HTERT RPE-1 (cell line): ENCODE measurements at regions not wholly inside any gene's neighbourhood (a gene's known extent, or its start where the extent isn't known, plus 50 kb on each side); places are given as distances from the start of the nearest gene placed in this dataset.

ENCODE experiments used
- in situ Hi-C: fragments of 300-500 bp; cut with MboI; formaldehyde crosslinking; loops from 4 replicates; pipeline ENCODE4 v1.14.3; 2020; ENCODE audit warnings: low sequenced_read_pairs

- in situ Hi-C loops, result loop anchor here (25.0 kb wide), 1 partner anchor 227 kb away; no protein-coding TSS in a partner anchor
These were observed 188.0 kb upstream of the PKDCC start for GRCh38 chr2:41859615-41860514.

GRCh38 chr2:41863062-41863461, 184.8 kb upstream of the PKDCC start:
- in situ Hi-C loops, result loop anchor here (25.0 kb wide), 1 partner anchor 224 kb away; no protein-coding TSS in a partner anchor

- in situ Hi-C loops, result loop anchor here (25.0 kb wide), 1 partner anchor 222 kb away; no protein-coding TSS in a partner anchor
These were observed 182.6 kb upstream of the PKDCC start for GRCh38 chr2:41865263-41865662.

- in situ Hi-C loops, result loop anchor here (25.0 kb wide), 1 partner anchor 220 kb away; no protein-coding TSS in a partner anchor
These were observed 180.3 kb upstream of the PKDCC start for GRCh38 chr2:41867553-41867952.

GRCh38 chr2:41869542-41870264, 178.1 kb upstream of the PKDCC start:
- in situ Hi-C loops, result loop anchor here (25.0 kb wide), 1 partner anchor 218 kb away; no protein-coding TSS in a partner anchor

GRCh38 chr2:41870265-41870585, 177.6 kb upstream of the PKDCC start:
- in situ Hi-C loops, result loop anchor here (25.0 kb wide), 1 partner anchor 217 kb away; no protein-coding TSS in a partner anchor

DNA sequence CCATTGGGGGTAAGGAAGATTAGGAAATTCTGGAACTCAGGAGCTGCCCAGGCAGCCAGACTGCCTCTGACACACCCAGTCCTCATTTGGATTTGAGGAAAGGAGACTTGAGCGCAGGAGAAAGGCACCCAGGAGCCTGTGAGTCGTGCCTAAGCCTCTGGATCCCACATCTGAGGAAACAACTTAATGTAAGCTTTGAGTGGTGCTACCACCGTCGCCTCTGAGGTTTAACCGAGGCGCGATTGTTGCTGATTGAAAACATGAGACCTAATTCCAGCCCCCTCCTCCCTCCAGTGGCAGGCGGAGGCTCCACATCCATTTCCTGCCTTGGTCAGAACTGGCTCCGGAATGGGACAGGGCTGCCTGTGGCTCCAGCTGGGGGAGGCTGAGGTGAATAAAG, 176.7 kb upstream of the PKDCC start:
- in situ Hi-C loops, result loop anchor here (25.0 kb wide), 1 partner anchor 216 kb away; no protein-coding TSS in a partner anchor

GRCh38 chr2:41872646-41873045, 175.2 kb upstream of the PKDCC start:
- in situ Hi-C loops, result loop anchor here (25.0 kb wide), 1 partner anchor 215 kb away; no protein-coding TSS in a partner anchor

DNA sequence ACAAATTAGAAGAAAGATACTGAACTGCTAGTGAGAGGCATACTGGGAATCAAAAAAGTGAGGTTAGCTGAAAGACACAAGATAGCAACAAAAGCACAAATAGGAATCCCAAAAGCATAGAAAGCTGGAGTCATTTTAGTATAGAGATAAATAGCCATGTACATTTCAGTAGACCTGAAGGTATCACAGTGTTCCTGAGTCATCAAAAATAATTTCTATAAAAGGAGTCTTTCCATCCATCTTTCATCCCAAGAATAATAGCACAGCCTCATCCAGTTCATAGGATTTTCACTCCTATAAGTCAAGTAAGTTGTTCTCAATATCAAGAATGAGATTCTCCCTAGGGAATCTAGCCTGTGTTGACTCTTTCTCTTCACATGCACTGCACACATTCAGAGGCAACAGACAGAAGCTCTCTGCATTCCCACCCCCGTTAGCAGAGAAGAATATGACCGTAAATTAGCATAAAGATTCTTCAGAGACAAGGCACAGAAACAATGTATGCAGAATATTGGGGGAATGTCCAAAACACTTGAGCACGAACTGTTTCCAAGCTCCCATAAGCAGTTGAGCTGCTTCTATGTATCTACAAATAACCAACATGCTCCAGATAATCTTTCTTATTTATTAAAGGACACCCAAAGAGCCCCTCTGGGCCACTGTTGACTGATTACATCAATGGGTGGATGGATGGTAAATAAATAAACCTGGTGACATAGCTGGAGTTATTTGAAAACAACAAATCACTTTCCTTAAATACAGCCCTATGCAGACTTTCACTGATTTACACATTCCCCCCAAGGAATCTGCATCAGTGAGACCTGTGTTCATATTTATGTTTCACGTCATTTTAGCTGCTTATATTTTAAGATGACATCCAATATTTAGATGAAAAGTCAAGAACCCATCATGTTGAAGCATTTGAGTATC, 174.5 kb upstream of the PKDCC start:
- in situ Hi-C loops, result loop anchor here (25.0 kb wide), 1 partner anchor 214 kb away; no protein-coding TSS in a partner anchor

GRCh38 chr2:41877114-41877678, 170.6 kb upstream of the PKDCC start:
- in situ Hi-C loops, result no loop called here

DNA sequence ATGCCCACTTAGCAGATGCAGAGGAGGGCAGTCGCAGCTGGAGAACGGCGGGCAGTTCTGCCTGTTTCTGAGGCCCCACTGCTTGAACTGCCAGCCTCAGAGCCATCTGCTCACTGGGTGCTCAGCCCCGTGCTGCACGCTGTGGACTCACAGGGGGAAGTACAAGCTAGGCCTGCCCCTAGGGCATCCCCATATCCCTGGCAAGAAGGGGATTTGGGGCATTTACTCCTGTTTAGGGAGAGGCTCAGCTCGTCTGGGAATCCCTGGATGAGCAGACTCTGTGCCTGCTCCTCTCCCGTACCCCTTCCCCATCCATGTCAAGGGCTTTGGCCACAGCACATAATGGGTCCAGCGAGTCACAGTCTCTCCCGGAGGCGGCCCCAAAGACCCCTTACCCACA, 169.8 kb upstream of the PKDCC start:
- in situ Hi-C loops, result no loop called here

- in situ Hi-C loops, result no loop called here
These were observed 169.0 kb upstream of the PKDCC start for GRCh38 chr2:41878716-41879234.

- in situ Hi-C loops, result no loop called here
These were observed 168.4 kb upstream of the PKDCC start for GRCh38 chr2:41879235-41879916.

DNA sequence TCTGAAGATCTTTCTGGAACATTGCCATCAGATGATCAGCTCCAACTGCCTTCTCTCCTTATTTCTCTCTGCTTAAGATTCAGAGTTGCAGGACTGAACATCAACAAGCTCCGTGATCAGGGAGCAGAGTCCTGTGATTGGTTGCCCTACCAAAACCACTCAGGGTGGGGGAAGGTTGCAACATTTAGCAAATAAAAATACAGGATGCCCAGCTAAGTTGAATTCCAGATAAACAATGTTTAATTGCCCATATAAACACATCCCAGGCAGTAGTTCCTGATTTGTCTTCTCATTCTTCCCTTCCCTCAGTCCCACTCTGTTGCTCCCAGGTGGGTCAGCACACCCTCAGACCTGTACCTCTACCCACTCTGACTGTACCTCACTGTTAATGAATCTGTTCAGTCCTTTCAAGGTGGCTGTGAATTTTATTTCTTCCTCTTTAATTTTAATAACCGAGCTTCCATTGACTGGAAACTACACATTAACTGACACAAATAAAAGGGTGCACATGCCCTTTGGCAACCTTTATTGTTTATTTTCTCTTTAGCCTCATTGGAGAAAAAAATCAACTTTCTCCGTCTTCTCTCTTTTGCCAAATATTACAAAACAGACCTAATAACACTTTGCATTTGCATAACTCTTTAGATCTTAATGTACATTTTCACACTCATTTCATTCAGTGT, 167.1 kb upstream of the PKDCC start:
- in situ Hi-C loops, result no loop called here

DNA sequence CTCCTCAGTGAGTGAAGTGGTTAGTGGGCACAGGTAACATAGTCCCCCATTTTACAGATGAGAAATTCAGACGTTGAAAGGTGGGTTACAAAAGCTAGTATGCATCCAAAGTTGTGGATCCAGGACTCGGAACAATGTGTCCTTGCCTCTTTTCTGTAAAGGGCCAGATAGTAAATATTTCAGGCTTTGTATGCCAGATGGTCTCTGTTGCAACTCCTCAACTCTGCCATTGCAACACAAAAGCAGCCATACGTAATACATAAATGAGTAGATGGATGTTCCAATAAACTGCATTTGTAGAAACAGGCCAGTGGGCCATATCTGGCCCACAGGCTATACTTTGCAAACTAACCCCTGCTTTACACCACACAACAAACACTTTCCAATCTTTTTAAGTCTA, 166.6 kb upstream of the PKDCC start:
- in situ Hi-C loops, result no loop called here

- in situ Hi-C loops, result no loop called here
These were observed 163.1 kb upstream of the PKDCC start for GRCh38 chr2:41884718-41885117.

- in situ Hi-C loops, result no loop called here
These were observed 161.6 kb upstream of the PKDCC start for GRCh38 chr2:41886145-41886664.

DNA sequence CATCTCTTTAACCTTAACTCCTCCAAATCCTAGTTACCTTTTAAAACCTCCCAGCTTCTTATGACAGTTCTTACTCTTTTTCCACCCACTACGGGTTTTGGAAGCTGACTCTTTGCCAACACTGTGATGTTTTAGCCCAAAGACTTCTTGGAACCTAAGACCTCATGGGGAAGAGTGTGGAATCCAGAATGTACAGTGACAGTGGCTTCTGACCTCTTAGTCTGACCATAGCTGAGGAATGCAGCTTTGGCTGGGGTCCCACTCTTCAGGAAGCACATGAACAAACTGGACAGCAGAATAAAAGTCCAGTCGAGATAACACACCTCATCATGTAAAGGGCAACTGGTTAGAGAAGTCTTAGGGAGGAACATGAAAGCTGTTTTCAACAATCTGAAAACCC, 161.1 kb upstream of the PKDCC start:
- in situ Hi-C loops, result no loop called here

DNA sequence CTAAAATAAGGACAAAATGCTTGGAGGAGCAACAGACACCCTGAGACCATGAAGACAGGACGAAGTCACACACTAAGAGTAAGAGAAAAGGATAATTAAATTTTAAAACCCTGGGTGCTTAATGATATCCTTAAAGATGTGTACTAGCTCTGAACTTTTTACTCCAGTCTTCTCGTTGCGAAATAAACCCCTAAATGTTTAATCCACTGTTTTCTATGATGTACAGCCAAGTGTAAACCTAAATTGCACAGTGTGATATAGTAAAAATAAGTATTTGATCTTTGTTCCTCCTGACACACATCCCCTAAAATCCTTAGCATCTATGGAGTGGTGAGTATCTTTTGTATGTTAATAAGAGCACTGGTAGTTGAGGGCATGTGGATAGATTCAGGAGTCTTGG, 157.5 kb upstream of the PKDCC start:
- in situ Hi-C loops, result no loop called here
